IMR-90 (cell line): ENCODE measurements at regions not wholly inside any gene's neighbourhood (a gene's known extent, or its start where the extent isn't known, plus 50 kb on each side); places are given as distances from the start of the nearest gene placed in this dataset.

Experiments
- ATAC-seq: fragments of 200-7000 bp; cut with Tn5 transposase; 2 replicates; pipeline ENCODE4 v1.9.1; 2020; ENCODE audit warnings: low read depth, mild to moderate bottlenecking, moderate library complexity
- BruUV-seq: library from RNA; stranded (reverse); fragments of 400-500 nt; replicated peaks from 2 replicates; lab custom pipeline; 2021; lab: Mats Ljungman, UMichigan
- CTCF ChIA-PET: fragments of 300-600 bp; formaldehyde crosslinking; extraction: SDS; loops from one replicate; lab custom pipeline; 2021; ENCODE audit warnings: antibody characterized with exemption; lab: Yijun Ruan, JAX
- POLR2A ChIA-PET: fragments of 300-600 bp; sonication (Branson Sonifier 250); formaldehyde crosslinking; loops from one replicate; lab custom pipeline; 2022; ENCODE audit warnings: antibody characterized with exemption; ENCODE audit not compliant: unreplicated experiment; lab: Charles Lee
- DNase-seq: peaks from one replicate; pipeline ENCODE4 v3.0.0; 2013
- H2AFZ ChIP-seq: replicated peaks from 2 replicates; pipeline ENCODE3; 2013; ENCODE audit warnings: low read length, mild to moderate bottlenecking; ENCODE audit not compliant: poor library complexity
- H2AK5ac ChIP-seq: 2 replicates; pipeline ENCODE4 v1.6.1; 2013; ENCODE audit warnings: low read depth, low read length, inconsistent platforms
- H2AK9ac ChIP-seq: replicated peaks from 2 replicates; pipeline ENCODE3; 2013; ENCODE audit warnings: mild to moderate bottlenecking, low read depth, low read length, moderate library complexity; ENCODE audit not compliant: poor library complexity
- H2BK120ac ChIP-seq: 2 replicates; pipeline ENCODE4 v1.6.1; 2013; ENCODE audit warnings: low read depth, low read length, inconsistent platforms
- H2BK15ac ChIP-seq: 3 replicates; pipeline ENCODE4 v1.6.1; 2013; ENCODE audit warnings: low read depth, low read length, inconsistent platforms
- H2BK20ac ChIP-seq: 2 replicates; pipeline ENCODE4 v1.6.1; 2013; ENCODE audit warnings: low read depth, mild to moderate bottlenecking, inconsistent platforms, low read length, moderate library complexity
- H2BK5ac ChIP-seq: 2 replicates; pipeline ENCODE4 v1.6.1; 2013; ENCODE audit warnings: mild to moderate bottlenecking, low read depth, low read length, inconsistent platforms; ENCODE audit not compliant: poor library complexity, severe bottlenecking
- H3K14ac ChIP-seq: replicated peaks from 2 replicates; pipeline ENCODE4 v1.6.1; 2013; ENCODE audit warnings: low read depth, low read length, inconsistent platforms
- H3K18ac ChIP-seq: 2 replicates; pipeline ENCODE4 v1.6.1; 2013; ENCODE audit warnings: low read depth, low read length, control low read depth
- H3K23ac ChIP-seq: 2 replicates; pipeline ENCODE4 v1.6.1; 2013; ENCODE audit warnings: low read depth, low read length, inconsistent platforms
- H3K27ac ChIP-seq: 2 replicates; pipeline ENCODE4 v1.5.1; 2013; ENCODE audit warnings: mild to moderate bottlenecking, control low read depth, low read length; ENCODE audit not compliant: insufficient read depth
- H3K27me3 ChIP-seq: 2 replicates; pipeline ENCODE4 v1.6.1; 2013; ENCODE audit warnings: low read length; ENCODE audit not compliant: control insufficient read depth, insufficient read depth
- H3K36me3 ChIP-seq: 2 replicates; pipeline ENCODE4 v1.6.1; 2013; ENCODE audit warnings: low read length, mixed read lengths; ENCODE audit not compliant: control insufficient read depth, insufficient read depth
- H3K4ac ChIP-seq: 2 replicates; pipeline ENCODE4 v1.6.1; 2013; ENCODE audit warnings: low read depth, low read length, inconsistent platforms
- H3K4me1 ChIP-seq: 2 replicates; pipeline ENCODE4 v1.6.1; 2013; ENCODE audit warnings: low read length, mixed read lengths; ENCODE audit not compliant: control insufficient read depth, insufficient read depth
- H3K4me2 ChIP-seq: 2 replicates; pipeline ENCODE4 v1.6.1; 2013; ENCODE audit warnings: low read depth, mild to moderate bottlenecking, control low read depth, low read length, moderate library complexity
- H3K4me3 ChIP-seq: 2 replicates; pipeline ENCODE4 v1.5.1; 2013; ENCODE audit warnings: low read depth, mild to moderate bottlenecking, control low read depth, low read length, moderate library complexity; ENCODE audit not compliant: insufficient read depth
- H3K56ac ChIP-seq: 2 replicates; pipeline ENCODE4 v1.6.1; 2013; ENCODE audit warnings: low read length, inconsistent platforms; ENCODE audit not compliant: insufficient read depth; ENCODE audit errors: extremely low read depth
- H3K79me1 ChIP-seq, 2 experiments: 2 replicates each; pipeline ENCODE4 v1.6.1; 2013; ENCODE audit warnings: low read length in 2 of 2, inconsistent platforms in 1 of 2, low read depth in 1 of 2
- H3K9ac ChIP-seq: 2 replicates; pipeline ENCODE4 v1.6.1; 2013; ENCODE audit warnings: low read depth, low read length, control low read depth
- H3K9me1 ChIP-seq: 2 replicates; pipeline ENCODE4 v1.6.1; 2013; ENCODE audit warnings: low read length, inconsistent platforms; ENCODE audit not compliant: insufficient read depth
- H3K9me3 ChIP-seq: 2 replicates; pipeline ENCODE4 v1.6.1; 2013; ENCODE audit warnings: low read length; ENCODE audit not compliant: control insufficient read depth, insufficient read depth
- H4K20me1 ChIP-seq: 2 replicates; pipeline ENCODE4 v1.6.1; 2013; ENCODE audit warnings: low read length, inconsistent platforms; ENCODE audit not compliant: insufficient read depth
- H4K5ac ChIP-seq: 2 replicates; pipeline ENCODE4 v1.6.1; 2013; ENCODE audit warnings: mild to moderate bottlenecking, low read depth, low read length, control low read depth
- H4K8ac ChIP-seq, 2 experiments: 2 replicates each; pipeline ENCODE4 v1.6.1; 2013; ENCODE audit warnings: low read depth in 2 of 2, low read length in 2 of 2, control low read depth in 1 of 2, inconsistent platforms in 1 of 2
- H4K91ac ChIP-seq: 2 replicates; pipeline ENCODE4 v1.6.1; 2013; ENCODE audit warnings: low read depth, low read length, inconsistent platforms; ENCODE audit not compliant: insufficient read depth
- BHLHE40 ChIP-seq: fragments of 150-350 bp; IDR thresholded peaks from 2 replicates; pipeline ENCODE4 v1.6.1; 2016; ENCODE audit warnings: mild to moderate bottlenecking, low read depth, low read length
- CEBPB ChIP-seq: IDR thresholded peaks from 2 replicates; pipeline ENCODE4 v1.6.1; 2012; ENCODE audit warnings: low read depth, low read length, improper control_type of control experiment
- CHD1 ChIP-seq: IDR thresholded peaks from 2 replicates; pipeline ENCODE4 v1.6.1; 2012; ENCODE audit warnings: low read depth, low read length, improper control_type of control experiment
- FOS ChIP-seq: fragments of 150-350 bp; IDR thresholded peaks from 2 replicates; pipeline ENCODE4 v1.6.1; 2016; ENCODE audit warnings: low read depth, low read length
- MAFK ChIP-seq: IDR thresholded peaks from 2 replicates; pipeline ENCODE4 v1.6.1; 2012; ENCODE audit warnings: low read depth, low read length, improper control_type of control experiment
- MAZ ChIP-seq: IDR thresholded peaks from 2 replicates; pipeline ENCODE4 v1.6.1; 2012; ENCODE audit warnings: low read depth, mild to moderate bottlenecking, low read length, improper control_type of control experiment, moderate library complexity, borderline replicate concordance
- MXI1 ChIP-seq: IDR thresholded peaks from 2 replicates; pipeline ENCODE4 v1.6.1; 2012; ENCODE audit warnings: low read depth, mild to moderate bottlenecking, low read length, moderate library complexity, borderline replicate concordance
- NFE2L2 ChIP-seq: fragments of 150-350 bp; IDR thresholded peaks from 2 replicates; pipeline ENCODE4 v1.6.1; 2016; ENCODE audit warnings: low read depth, mild to moderate bottlenecking, low read length
- POLR2A ChIP-seq: IDR thresholded peaks from 2 replicates; pipeline ENCODE4 v1.6.1; 2012; ENCODE audit warnings: mild to moderate bottlenecking, low read depth, low read length
- RAD21 ChIP-seq: IDR thresholded peaks from 2 replicates; pipeline ENCODE4 v1.6.1; 2012; ENCODE audit warnings: low read length, improper control_type of control experiment
- RCOR1 ChIP-seq: IDR thresholded peaks from 2 replicates; pipeline ENCODE4 v1.6.1; 2012; ENCODE audit warnings: mild to moderate bottlenecking, low read length, improper control_type of control experiment; ENCODE audit not compliant: insufficient replicate concordance
- RFX5 ChIP-seq: IDR thresholded peaks from 2 replicates; pipeline ENCODE4 v1.8.0; 2012; ENCODE audit warnings: low read depth, mild to moderate bottlenecking, low read length, moderate library complexity
- SMC3 ChIP-seq: fragments of 150-350 bp; IDR thresholded peaks from 2 replicates; pipeline ENCODE4 v1.6.1; 2016; ENCODE audit warnings: low read depth, mild to moderate bottlenecking, antibody characterized with exemption, low read length, moderate library complexity
- WGBS, 2 experiments: methylation state at CpG; one replicate each; pipeline versions ENCODE4 v1.1.5 to v1.1.7; 2013; ENCODE audit warnings: missing lambda C conversion rate in 2 of 2; ENCODE audit not compliant: insufficient read length in 1 of 2; ENCODE audit errors: extremely low coverage in 2 of 2; 5-methylcytosine and 5-hydroxymethylcytosine counted together
- dilution Hi-C: fragments of 300-500 bp; cut with HindIII; formaldehyde crosslinking; loops from one replicate; pipeline ENCODE4 v1.14.3; 2018; ENCODE audit warnings: low sequenced_read_pairs; ENCODE audit not compliant: unreplicated experiment
- in situ Hi-C: fragments of 300-500 bp; cut with MboI; formaldehyde crosslinking; loops from 3 replicates; pipeline ENCODE4 v1.14.3; 2019; ENCODE audit warnings: low sequenced_read_pairs, inconsistent platforms, mixed read lengths
- intact Hi-C: fragments of 100-400 bp; cut with micrococcal nuclease; formaldehyde crosslinking; loops from 2 replicates; pipeline ENCODE4 v1.10.0; 2022
- TF ChIP-seq, protein P1 (sequence below): conservative IDR thresholded peaks from 2 replicates; pipeline ENCODE4 v1.5.1; 2012; ENCODE audit warnings: mild to moderate bottlenecking, low read depth, low read length, improper control_type of control experiment
- TF ChIP-seq, protein P2 (sequence below): fragments of 150-350 bp; IDR thresholded peaks from 2 replicates; pipeline ENCODE4 v1.6.1; 2017; ENCODE audit warnings: mild to moderate bottlenecking, antibody characterized with exemption, low read length, low read depth
- TF ChIP-seq, protein P3 (sequence below): fragments of 150-350 bp; IDR thresholded peaks from 2 replicates; pipeline ENCODE4 v1.6.1; 2016; ENCODE audit warnings: low read depth, mild to moderate bottlenecking, low read length, moderate library complexity, borderline replicate concordance

DNA sequence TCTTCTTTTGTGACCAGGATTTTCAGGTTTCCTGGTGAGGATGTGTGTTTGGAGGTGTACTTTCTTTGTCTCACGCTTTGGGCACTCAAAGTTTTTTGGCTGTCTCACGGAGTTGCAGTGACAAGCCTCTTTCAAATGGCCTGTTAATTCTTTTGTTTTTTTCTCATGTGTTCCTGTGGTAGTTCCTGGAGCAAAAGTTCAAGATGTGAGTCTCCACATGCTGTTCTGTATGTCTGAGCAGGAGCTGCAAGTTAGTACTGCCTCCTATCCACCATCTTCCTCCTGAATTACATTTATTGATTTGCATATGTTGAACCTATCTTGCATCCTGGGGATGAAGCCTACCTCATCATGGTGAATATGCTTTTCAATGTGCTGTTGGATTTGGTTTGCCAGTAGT is 118.5 kb downstream of the VSIG4 start:
- Histone ChIP-seq H3K9me1 (no peaks in the 10 kb centered on the region), H2AK5ac (no peak overlapping the region), H3K23ac (no peak overlapping the region), H4K5ac (no peak overlapping the region), H3K18ac (no peak overlapping the region), H3K9me3 (no peaks in the 10 kb centered on the region), H2BK5ac (no peak overlapping the region), H3K4ac (no peak overlapping the region), H3K79me1 (no peaks in the 10 kb centered on the region), H4K20me1 (no peaks in the 10 kb centered on the region), H3K36me3 (no peaks in the 10 kb centered on the region), H3K4me3 (no peak overlapping the region), H4K91ac (no peak overlapping the region), H2AFZ (no peak overlapping the region), H3K27ac (no peak overlapping the region), H2AK9ac (no peak overlapping the region), H3K56ac (no peak overlapping the region), H2BK15ac (no peak overlapping the region), H2BK20ac (no peak overlapping the region), H3K4me2 (no peak overlapping the region), H4K8ac (no peak overlapping the region), H3K9ac (no peak overlapping the region), H3K4me1 (no peaks in the 10 kb centered on the region), H2BK120ac (no peak overlapping the region), H3K14ac (no peak overlapping the region), H3K27me3 (no peaks in the 10 kb centered on the region; the same call in 1 of the 2 replicates)
- TF ChIP-seq, protein P1, sequence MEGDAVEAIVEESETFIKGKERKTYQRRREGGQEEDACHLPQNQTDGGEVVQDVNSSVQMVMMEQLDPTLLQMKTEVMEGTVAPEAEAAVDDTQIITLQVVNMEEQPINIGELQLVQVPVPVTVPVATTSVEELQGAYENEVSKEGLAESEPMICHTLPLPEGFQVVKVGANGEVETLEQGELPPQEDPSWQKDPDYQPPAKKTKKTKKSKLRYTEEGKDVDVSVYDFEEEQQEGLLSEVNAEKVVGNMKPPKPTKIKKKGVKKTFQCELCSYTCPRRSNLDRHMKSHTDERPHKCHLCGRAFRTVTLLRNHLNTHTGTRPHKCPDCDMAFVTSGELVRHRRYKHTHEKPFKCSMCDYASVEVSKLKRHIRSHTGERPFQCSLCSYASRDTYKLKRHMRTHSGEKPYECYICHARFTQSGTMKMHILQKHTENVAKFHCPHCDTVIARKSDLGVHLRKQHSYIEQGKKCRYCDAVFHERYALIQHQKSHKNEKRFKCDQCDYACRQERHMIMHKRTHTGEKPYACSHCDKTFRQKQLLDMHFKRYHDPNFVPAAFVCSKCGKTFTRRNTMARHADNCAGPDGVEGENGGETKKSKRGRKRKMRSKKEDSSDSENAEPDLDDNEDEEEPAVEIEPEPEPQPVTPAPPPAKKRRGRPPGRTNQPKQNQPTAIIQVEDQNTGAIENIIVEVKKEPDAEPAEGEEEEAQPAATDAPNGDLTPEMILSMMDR, result no peak
- TF ChIP-seq NFE2L2 (no peak), MXI1 (no peak), CEBPB (no peak), CHD1 (no peak), RAD21 (no peak), RFX5 (no peak), POLR2A (no peak), RCOR1 (no peak), BHLHE40 (no peak), FOS (no peak), MAZ (no peak), MAFK (no peak), SMC3 (no peak)
- TF ChIP-seq, protein P2, sequence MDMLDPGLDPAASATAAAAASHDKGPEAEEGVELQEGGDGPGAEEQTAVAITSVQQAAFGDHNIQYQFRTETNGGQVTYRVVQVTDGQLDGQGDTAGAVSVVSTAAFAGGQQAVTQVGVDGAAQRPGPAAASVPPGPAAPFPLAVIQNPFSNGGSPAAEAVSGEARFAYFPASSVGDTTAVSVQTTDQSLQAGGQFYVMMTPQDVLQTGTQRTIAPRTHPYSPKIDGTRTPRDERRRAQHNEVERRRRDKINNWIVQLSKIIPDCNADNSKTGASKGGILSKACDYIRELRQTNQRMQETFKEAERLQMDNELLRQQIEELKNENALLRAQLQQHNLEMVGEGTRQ, result no peak
- TF ChIP-seq, protein P3, sequence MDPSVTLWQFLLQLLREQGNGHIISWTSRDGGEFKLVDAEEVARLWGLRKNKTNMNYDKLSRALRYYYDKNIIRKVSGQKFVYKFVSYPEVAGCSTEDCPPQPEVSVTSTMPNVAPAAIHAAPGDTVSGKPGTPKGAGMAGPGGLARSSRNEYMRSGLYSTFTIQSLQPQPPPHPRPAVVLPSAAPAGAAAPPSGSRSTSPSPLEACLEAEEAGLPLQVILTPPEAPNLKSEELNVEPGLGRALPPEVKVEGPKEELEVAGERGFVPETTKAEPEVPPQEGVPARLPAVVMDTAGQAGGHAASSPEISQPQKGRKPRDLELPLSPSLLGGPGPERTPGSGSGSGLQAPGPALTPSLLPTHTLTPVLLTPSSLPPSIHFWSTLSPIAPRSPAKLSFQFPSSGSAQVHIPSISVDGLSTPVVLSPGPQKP, result no peak
- intact Hi-C loops, result no loop called here
- no peak for ATAC-seq
- dilution Hi-C loops, result no loop called here
- WGBS, 2 experiments, result 40% methylated on average over 1 of the region's 2 CpGs; no CpG with 5 or more reads in 1 of the 2 experiments
- ChIA-PET CTCF (no interaction called here), POLR2A (no interaction called here)
- DNase-seq, result no peak
- BruUV-seq, result no TSS peak
- in situ Hi-C loops, result no loop called here
